GM18519 (cell line): ENCODE measurements at regions not wholly inside any gene's neighbourhood (a gene's known extent, or its start where the extent isn't known, plus 50 kb on each side); places are given as distances from the start of the nearest gene placed in this dataset.

Experiments
- ATAC-seq: cut with Tn5 transposase; IDR thresholded peaks from one replicate; pipeline ENCODE4 v1.9.1; 2021; ENCODE audit warnings: mild to moderate bottlenecking, moderate library complexity; ENCODE audit not compliant: unreplicated experiment, low FRiP score

DNA sequence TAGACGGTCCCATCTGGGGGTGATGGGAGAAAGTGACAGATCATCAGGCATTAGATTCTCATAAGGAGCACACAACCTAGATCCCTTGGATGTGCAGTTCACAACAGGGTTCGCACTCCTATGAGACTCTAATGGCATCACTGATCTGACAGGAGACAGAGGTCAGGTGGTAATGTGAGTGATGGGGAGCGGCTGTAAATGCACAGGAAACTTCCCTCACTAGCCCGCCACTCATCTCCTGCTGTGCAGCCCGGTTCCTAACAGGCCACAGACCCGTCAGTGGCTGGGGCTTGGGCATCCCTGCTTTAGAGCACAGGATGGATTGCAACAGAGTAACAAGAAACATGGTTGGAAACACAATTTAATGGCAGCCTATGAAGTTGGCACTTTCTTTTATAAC lies 172.6 kb upstream of the VCX3A start:
- no peak for ATAC-seq

DNA sequence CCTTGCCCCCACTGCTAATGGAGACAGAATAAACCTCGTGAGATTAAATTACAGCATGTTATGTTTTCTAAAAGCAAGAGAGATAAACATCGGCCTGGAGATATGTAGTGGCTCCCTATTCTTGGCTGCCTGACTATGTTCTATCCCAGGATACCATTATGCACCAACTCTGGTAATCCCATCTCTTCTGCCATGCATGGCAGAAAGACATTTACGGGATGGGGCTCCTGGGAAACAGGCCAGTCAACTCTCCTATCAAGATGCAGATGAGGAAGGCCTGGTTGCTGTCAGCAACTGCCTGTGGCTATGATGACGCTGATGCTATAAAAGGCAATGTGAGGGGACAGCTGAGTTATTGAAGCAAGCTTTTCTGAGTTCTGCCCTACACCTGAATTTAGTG lies 166.2 kb upstream of the VCX3A start:
- ATAC-seq = no peak

DNA sequence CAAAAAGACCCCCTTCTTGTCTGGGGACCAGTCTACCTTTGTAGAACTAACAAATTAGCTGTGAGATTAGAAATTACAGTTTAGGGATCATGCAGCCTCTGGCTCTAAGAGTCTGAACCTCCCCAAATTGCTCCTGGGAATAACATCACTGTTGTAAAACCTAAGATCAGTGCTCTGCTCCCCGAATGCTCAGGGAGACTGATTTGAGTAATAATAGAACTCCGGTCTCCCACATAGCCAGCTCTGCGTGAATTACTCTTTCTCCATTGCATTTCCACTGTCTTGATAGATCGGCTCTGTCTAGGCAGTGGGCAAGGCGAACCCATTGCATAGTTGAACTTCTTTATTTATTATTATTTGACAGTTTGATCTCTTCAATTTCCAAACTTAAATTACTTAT lies 160.8 kb upstream of the VCX3A start:
- no peak for ATAC-seq

DNA sequence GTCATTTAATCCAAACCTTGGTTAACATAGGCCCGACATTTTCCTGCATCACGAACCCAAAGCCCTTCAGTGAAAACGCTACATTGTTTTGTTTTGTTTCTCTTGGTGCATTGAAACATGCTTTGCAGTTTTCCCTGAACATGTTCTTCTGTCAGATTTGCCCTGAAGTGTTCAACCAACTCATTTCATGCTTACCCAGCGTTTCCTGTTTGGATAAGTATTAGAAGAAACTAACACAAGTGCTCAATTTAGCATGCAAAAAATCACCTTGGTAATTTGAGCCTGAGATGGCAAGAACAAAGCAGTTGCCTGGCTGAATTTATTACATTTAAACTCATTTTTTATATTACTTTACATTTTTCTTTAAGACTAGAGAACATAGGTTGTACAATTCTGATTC lies 160.1 kb upstream of the VCX3A start:
- no peak for ATAC-seq

DNA sequence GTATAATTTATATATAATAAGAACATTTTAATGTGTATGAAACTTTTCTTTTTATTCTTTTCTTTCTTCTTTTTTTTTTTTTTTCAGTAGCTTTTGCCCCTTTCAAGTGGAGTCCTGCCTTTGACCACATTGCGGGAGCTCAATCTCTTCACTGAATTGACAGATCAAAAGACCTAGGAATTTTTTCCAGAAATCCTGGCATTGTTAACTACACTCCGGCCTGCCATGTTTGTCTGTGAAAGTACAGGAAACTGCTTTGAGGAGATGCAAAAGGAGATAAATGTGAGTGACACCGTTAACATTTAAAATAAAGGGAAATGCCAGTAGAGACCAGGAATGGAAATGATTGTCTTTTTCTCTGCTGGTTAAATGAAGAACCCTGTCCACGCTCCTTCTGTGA lies 159.3 kb upstream of the VCX3A start:
- ATAC-seq = no peak

DNA sequence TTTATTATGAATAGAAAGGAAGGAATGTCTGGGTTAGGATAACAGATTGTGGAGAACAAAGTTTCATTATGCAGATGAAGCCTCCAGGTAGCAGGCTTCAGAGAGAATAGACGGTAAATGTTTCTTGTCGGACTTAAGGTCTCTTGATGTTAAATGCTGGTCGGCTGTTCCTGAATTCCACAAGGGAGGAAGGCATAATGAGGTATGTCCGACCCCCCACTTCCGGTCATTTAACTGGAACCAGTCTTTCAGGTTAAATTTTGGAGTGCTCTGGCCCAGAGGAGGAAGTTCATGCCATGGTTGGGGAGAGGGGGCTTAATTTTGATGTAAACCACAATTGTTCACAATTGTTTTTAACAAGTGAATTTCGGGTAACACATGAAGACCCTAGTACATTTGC lies 158.1 kb upstream of the VCX3A start:
- no peak for ATAC-seq

DNA sequence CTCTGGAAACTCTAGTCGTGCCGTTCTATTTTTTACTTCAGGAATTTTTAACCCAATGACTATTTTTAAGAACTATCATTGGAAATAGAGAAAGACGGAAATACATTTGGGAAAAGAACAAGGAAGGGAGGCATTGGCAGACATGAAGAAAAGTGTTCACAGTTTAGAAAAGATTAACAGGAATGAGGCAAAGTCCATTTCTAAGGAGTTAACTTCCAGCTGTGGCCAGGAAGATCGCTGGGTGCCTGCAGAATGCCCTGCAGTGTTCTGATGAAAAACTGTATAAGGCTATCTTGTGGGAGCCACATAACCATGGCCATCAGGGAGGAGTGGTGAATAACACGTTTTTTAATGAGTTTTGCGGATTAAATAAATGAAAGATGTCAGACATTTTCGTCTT lies 150.6 kb upstream of the VCX3A start:
- ATAC-seq = no peak

DNA sequence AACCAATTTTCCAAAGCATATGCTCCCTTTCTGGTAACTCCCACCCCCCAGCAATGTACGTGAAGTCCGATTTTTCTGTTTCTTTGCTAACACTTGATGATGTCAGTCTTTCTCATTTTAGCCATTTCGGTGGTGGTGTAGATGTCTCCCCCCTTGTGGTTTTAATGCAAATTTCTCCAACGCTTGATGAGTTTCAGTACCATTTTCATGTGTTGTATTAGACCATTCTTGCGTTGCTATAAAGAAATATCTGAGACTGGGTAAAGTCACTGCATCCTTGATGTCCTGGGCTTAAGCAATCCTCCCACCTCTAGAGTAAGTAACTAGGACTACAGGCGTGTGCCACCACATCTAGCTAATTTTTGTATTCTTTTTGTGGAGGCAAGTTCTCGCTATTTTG lies 148.4 kb upstream of the VCX3A start:
- no peak for ATAC-seq

DNA sequence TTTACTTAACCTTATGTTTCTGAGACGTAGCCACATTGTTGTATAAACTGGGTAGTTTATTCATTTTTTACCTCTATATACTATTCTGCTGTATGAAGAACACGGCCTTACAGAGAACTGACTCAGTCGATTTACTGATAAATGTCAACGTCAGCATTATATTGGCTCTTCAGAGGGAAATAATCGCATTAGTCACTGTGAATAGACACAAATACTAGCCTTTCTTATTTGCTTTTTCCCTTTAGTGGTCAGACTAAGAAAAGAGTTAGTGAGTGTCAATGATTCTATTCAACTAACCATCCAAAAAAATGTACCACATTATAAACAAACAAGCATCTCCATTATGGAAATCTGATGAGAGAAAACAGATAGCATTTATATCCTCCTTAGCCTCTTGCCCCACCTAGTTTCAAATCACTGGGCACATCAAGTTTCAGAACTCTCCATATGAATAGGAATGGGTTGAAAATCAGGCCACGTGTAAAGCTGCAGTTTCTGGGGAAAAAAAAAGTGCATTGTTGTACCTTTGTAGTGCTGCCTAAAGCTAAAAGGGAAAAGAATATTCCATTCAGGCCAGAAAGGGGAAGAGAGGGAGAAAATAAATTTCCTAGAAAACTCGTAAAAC lies 146.7 kb upstream of the VCX3A start:
- no peak for ATAC-seq

DNA sequence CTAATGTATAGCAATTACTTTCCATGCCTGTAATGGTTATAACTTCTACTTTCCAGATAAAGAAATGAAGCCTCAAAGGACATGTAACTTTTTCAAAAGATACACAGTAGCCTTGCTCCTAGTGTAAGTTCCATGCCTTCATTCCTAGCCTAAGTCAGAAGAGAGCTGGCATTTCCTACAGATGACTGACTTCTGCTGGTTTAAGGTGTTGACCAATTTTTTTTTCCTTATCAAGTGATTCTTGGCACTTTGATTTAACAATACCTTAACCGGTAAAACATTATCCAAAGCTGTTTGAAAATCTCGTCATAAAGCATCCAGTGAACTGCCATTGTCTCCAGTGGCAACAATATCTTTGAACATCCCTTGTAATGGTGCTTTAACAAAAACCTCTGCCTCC lies 145.1 kb upstream of the VCX3A start:
- ATAC-seq = no peak

DNA sequence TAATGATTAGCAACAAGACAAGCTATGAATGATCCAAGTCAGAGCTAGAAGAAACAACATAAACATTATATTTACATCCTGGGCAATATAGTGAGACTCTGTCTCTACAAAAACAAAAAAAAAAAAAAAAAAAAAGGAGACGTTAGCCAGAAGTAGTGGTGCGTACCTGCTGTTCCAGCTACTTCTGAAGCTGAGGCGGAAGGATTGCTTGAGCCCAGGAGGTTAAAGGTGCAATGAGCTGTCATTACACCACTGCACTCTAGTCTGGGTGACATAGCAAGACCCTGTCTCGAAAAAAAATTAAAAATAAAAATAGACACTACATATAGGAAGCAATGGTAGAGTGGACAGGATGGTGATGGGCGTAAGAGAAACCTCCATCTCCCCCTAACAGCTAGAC lies 144.6 kb upstream of the VCX3A start:
- ATAC-seq = no peak

DNA sequence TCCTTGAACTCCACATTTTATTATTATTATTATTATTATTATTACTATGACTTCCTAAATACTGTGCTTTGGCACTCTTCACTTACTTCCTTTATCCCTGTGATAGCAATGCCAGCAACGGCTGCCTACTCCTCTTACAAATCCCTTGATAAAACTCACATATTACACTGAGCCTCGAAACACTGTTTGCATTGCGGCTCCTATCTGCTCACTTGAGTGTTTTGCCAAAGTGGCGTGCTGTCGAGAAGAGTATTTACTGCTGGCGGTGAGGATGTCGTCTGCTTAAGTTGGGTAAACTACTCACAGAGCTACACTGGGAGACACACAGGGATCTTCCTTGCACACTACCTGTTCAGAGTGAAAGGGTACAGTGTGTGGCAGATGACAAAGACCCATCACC lies 143.4 kb upstream of the VCX3A start:
- no peak for ATAC-seq

DNA sequence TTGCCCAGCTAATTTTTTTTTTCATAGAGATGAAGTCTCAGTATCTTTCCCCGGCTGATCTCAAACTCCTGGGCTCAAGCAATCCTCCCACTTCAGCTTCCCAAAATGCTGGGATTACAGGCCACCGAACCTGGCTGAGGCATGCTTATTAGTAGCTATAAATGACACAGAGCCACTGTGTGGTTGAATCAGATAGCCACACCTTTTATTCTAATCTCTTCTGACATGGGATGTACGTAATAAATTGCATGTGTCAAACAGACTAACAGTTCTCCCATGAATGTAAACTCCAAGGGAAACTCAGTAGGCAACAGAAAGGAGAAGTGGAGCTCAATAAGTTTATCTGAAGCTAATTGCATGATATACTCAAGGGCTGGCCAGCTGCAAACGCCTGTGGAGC lies 139.8 kb upstream of the VCX3A start:
- no peak for ATAC-seq

DNA sequence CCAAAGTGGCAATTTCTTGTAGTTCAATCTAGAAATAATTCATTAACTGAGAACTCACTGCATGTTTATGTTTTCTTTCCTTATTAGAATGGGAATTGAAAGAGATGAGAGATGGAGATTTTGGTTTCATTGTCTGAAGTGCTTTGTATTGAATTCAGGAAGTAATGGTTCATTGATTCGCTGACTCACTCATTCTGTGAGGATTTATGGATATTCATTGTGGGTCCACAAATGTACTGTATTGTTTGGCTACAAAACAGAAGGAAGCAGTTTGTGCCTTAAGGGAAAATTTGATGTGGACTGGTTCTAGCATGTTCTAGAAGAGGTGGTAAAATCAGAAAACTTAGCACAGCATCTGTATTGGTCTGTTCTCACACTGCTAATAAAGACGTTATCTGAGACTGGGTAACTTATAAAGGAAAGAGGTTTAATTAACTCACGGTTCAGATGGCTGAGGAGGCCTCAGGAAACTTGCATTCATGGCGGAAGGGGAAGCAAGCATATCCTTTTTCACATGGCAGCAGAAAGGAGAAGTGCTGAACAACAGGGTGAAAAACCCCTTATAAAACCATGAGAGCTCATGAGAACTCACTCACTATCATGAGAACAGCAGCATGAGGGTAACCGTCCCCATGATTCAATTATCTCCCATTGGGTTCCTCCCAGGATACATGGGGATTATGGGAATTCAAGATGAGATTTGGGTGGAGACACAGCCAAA lies 132.3 kb upstream of the VCX3A start:
- no peak for ATAC-seq

DNA sequence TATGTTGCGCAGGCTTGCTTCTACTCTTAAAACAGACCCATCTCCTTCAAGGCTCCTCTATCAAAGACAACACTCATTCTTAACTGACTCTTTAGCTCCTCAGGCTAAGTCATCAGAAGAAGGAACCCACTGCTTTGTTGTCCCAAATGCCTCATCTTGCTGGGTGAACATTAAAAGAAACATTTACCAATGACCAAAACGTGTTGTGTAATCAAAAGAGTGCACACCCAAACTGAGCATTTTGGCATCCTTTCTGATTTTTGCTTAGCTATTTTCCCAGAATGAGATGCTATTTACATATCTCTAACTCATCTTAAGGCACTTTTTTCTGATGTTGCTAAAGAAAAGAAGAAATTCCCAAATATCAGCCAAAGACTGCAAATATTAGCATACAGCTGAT lies 131.7 kb upstream of the VCX3A start:
- no peak for ATAC-seq

DNA sequence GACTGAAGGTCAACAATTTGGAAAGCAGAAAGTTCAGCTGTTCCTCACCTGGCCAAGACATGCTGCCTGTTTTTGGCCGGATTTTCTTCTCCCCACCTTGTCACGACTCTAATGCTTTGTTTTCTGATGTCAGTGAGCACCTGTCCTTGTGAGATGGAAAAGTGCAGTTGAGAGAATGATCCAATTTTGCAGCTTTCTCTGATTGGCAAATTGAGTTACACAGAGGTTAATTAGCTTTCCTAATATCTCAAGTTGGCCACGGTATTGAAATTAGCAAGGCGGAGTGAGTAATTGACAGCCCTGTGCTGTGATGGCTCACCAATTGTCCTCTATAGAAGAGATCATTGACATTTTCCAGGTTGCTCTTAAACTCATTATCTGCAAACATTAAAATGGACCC lies 126.8 kb upstream of the VCX3A start:
- no peak for ATAC-seq

DNA sequence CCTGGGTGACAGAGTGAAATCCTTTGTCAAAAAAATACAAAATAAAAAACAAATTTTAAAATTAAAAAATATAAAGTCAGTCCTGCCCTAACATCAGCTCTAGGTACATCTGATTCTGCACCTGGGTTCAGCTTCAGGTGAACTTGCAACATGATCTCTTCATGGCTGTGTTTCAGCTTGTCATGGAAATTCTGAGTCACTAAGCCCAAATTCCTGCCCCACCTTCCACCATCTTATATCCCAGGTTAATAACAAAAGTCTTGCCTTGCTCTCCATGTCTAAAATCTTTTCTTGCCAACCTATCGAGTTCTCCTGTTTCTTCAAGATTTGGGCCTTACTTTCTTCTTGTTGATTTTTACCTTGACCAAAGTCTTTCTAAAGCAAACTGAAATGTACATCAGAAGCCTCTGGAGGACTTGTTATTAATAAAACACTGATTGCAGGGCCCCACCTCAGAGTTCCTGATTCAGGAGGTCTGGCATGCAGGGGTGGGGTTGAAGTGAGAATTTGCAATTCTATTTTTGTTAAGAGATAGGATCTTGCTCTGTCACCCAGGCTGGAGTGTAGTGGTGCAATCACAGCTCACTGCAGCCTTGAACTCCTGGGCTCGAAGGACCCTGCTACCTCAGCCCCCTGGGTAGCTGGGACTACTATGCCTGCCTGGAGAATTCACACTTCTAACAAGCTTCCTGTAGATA lies 125.8 kb upstream of the VCX3A start:
- ATAC-seq = no peak

DNA sequence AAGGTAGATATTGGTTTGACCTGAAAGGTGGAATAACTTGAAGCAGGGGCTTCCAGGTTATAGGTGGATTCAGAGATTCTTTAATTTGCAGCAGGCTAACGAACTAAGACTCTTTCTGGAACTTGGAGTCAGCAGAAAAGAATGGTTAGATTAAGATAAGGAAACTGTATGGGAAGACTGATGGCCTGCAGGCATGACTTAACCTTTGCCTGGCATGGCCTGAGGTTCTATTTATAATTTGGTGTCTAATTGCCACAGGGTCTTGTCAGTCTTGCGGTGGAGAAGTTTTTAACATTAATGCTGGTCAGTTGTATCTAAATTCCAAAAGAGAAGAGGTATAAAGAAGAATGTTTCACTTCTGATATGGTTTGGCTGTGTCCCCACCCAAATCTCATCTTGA lies 110.3 kb upstream of the VCX3A start:
- no peak for ATAC-seq

DNA sequence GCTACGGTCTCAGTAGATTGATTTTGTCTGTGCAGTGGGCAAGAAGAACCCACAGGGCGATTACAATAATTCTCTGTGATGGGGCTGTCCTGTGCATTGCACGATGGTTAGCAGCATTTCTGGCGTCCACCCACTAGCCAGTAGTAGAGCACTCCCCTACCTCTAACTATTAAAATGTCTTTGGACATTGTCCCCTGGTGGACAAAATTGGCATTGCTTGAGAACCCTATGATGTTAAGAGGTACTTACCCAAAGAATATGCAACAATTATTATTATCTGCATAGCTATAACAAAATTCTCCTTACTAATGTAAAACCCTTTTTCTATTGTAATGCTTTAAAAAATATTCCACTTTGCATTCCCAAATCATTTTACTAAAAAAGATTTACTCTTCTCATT lies 109.5 kb upstream of the VCX3A start:
- no peak for ATAC-seq

DNA sequence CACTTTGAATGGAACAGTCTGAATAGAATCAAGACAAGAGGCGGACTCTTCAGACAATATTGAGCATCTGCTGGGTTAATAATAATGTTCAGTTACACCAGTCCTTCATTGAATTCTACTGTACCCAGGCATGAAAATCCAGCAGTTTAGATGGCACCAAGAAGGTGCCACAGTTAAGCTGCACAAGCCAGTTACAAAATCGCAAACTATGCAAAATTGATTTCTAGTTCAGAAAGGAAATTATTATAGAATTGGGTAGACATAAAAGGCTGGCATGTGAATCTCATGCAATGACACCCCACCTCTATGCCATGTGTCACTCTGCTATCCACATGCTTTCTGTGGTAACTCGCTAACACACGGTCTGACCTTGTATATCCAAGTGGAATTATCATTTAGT lies 105.8 kb upstream of the VCX3A start:
- ATAC-seq = no peak

DNA sequence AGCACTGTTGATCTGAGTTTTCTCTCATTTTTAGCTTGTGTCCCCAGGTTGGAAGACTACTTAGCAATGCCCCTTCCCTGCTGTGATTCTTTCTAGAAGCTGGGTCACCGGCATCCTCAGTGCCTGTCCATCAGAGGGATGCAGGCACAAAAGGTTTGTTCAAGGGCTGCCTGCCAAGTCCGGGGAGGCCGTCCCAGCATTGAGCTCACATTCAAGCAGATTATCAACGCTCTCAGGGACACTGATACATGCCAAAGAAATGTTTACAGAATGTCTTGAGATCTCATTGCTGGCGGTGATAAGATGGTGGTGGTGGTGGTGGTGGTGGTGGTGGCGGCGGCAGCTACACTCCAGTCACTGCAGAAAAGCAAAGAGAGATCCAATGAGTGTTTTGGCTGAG lies 79.6 kb upstream of the VCX3A start:
- no peak for ATAC-seq

DNA sequence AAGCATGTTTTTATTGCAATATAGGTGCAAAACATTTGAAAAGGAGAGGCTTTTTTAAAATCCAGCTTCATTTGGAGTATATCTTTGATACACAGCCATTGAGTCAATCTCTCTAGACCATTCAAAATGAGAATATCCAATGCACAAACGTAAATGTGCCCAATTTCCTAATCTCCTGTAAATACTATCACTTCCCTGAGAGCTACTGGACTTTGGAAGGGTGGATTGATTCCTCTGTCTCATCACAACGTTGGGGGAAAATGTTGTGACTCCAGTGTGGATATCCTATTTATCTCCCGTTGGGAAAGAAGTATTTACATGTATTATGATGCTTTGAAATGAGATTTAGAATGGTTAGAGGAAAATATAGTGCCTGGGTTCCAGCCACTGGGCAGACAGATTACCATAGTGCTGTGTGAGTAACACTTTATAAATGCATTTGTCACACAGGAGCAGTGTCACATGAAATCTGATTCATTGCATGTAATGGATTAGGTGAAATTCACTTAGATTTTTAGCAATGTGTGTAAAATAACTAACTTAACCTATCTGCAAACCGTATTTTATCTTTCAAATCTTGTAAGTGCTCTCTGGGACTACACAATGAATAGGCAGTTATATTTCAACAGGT lies 64.4 kb upstream of the VCX3A start:
- ATAC-seq = no peak
